H9 (cell line): ENCODE measurements at regions not wholly inside any gene's neighbourhood (a gene's known extent, or its start where the extent isn't known, plus 50 kb on each side); places are given as distances from the start of the nearest gene placed in this dataset.
"Not testable (repeated sequence)": the region's sequence is repeated elsewhere in the genome, so short reads cannot be mapped to it uniquely, and the experiment has no call there.

Experiments
- DNase-seq: peaks from one replicate; pipeline ENCODE4 v3.0.0-alpha.2; 2017
- H2AFZ ChIP-seq: one replicate; pipeline ENCODE4 v1.6.1; 2013; ENCODE audit warnings: mild to moderate bottlenecking, low read length, control low read depth, moderate library complexity
- H2AK5ac ChIP-seq: 2 replicates; pipeline ENCODE4 v1.6.1; 2013; ENCODE audit warnings: low read length, control low read depth, mixed read lengths; ENCODE audit not compliant: insufficient read length
- H2BK120ac ChIP-seq: one replicate; pipeline ENCODE4 v1.6.1; 2013; ENCODE audit warnings: low read depth, mild to moderate bottlenecking, low read length, control low read depth, inconsistent platforms; ENCODE audit not compliant: poor library complexity, severe bottlenecking
- H2BK12ac ChIP-seq: 2 replicates; pipeline ENCODE4 v1.6.1; 2013; ENCODE audit warnings: low read length, control low read depth, mixed read lengths, low read depth; ENCODE audit not compliant: insufficient read length
- H2BK15ac ChIP-seq: 2 replicates; pipeline ENCODE4 v1.6.1; 2013; ENCODE audit warnings: low read depth, low read length, control low read depth
- H2BK20ac ChIP-seq: one replicate; pipeline ENCODE4 v1.6.1; 2013; ENCODE audit warnings: low read depth, mild to moderate bottlenecking, low read length, control low read depth, inconsistent platforms; ENCODE audit not compliant: poor library complexity, severe bottlenecking
- H2BK5ac ChIP-seq: 2 replicates; pipeline ENCODE4 v1.6.1; 2013; ENCODE audit warnings: low read length, control low read depth, mixed read lengths; ENCODE audit not compliant: insufficient read length
- H3K14ac ChIP-seq: 2 replicates; pipeline ENCODE4 v1.6.1; 2013; ENCODE audit warnings: low read length, control low read depth; ENCODE audit not compliant: insufficient read depth
- H3K18ac ChIP-seq: 2 replicates; pipeline ENCODE4 v1.6.1; 2013; ENCODE audit warnings: low read depth, mild to moderate bottlenecking, mixed read lengths, low read length, control low read depth; ENCODE audit not compliant: insufficient read length
- H3K23ac ChIP-seq: 2 replicates; pipeline ENCODE4 v1.6.1; 2013; ENCODE audit warnings: low read length, control low read depth, mixed read lengths, low read depth; ENCODE audit not compliant: insufficient read length
- H3K23me2 ChIP-seq: 2 replicates; pipeline ENCODE4 v1.6.1; 2013; ENCODE audit warnings: low read depth, mild to moderate bottlenecking, mixed read lengths, low read length, control low read depth; ENCODE audit not compliant: insufficient read length, poor library complexity, severe bottlenecking
- H3K27ac ChIP-seq: 2 replicates; pipeline ENCODE4 v1.5.1; 2013; ENCODE audit warnings: low read length, control low read depth, mixed read lengths, low read depth; ENCODE audit not compliant: insufficient read length
- H3K27me3 ChIP-seq: 2 replicates; pipeline ENCODE4 v1.6.1; 2013; ENCODE audit warnings: low read length, control low read depth, inconsistent platforms; ENCODE audit not compliant: insufficient read depth
- H3K4ac ChIP-seq: 2 replicates; pipeline ENCODE4 v1.6.1; 2013; ENCODE audit warnings: low read depth, mild to moderate bottlenecking, control low read depth, inconsistent platforms, low read length, moderate library complexity
- H3K4me1 ChIP-seq: 2 replicates; pipeline ENCODE4 v1.6.1; 2013; ENCODE audit warnings: low read length, control low read depth, inconsistent platforms; ENCODE audit not compliant: insufficient read depth
- H3K4me2 ChIP-seq: 2 replicates; pipeline ENCODE4 v1.6.1; 2013; ENCODE audit warnings: low read length, control low read depth, mixed read lengths; ENCODE audit not compliant: insufficient read length, insufficient read depth
- H3K56ac ChIP-seq: 2 replicates; pipeline ENCODE4 v1.6.1; 2013; ENCODE audit warnings: low read depth, mild to moderate bottlenecking, mixed read lengths, low read length, control low read depth; ENCODE audit not compliant: insufficient read length
- H3K79me1 ChIP-seq: 2 replicates; pipeline ENCODE4 v1.6.1; 2013; ENCODE audit warnings: low read depth, mild to moderate bottlenecking, moderate library complexity, low read length, control low read depth, inconsistent platforms; ENCODE audit not compliant: insufficient read depth, poor library complexity, severe bottlenecking
- H3K79me2 ChIP-seq: 2 replicates; pipeline ENCODE4 v1.6.1; 2013; ENCODE audit warnings: low read length, control low read depth, inconsistent platforms; ENCODE audit not compliant: insufficient read depth
- H3K9ac ChIP-seq: 2 replicates; pipeline ENCODE4 v1.6.1; 2013; ENCODE audit warnings: low read length, control low read depth, mixed read lengths; ENCODE audit not compliant: insufficient read length; ENCODE audit errors: extremely low read depth
- H3K9me3 ChIP-seq: one replicate; pipeline ENCODE4 v1.6.1; 2013; ENCODE audit warnings: low read depth, low read length, inconsistent platforms; ENCODE audit not compliant: control insufficient read depth
- H3T11ph ChIP-seq: one replicate; pipeline ENCODE4 v1.6.1; 2013; ENCODE audit warnings: mild to moderate bottlenecking, low read length, control low read depth, inconsistent platforms
- H4K20me1 ChIP-seq: one replicate; pipeline ENCODE4 v1.6.1; 2013; ENCODE audit not compliant: control insufficient read depth, insufficient read length, insufficient read depth
- H4K5ac ChIP-seq: 2 replicates; pipeline ENCODE4 v1.6.1; 2013; ENCODE audit warnings: low read depth, mild to moderate bottlenecking, mixed read lengths, low read length, control low read depth; ENCODE audit not compliant: insufficient read length
- H4K8ac ChIP-seq: replicated peaks from 2 replicates; pipeline ENCODE4 v1.6.1; 2013; ENCODE audit warnings: low read length, control low read depth, mixed read lengths, low read depth; ENCODE audit not compliant: insufficient read length
- H4K91ac ChIP-seq: 2 replicates; pipeline ENCODE4 v1.6.1; 2013; ENCODE audit warnings: low read depth, mild to moderate bottlenecking, moderate library complexity, mixed read lengths, low read length, control low read depth; ENCODE audit not compliant: insufficient read length
- H3K27ac Mint-ChIP-seq, 3 experiments: 2 replicates in 2 of 3; 3 replicates in 1 of 3; pipeline ENCODE4 v1.8.0; 2020 to 2021; ENCODE audit warnings: mixed read lengths in 3 of 3, mild to moderate bottlenecking in 1 of 3, moderate library complexity in 1 of 3
- H3K27me3 Mint-ChIP-seq: 2 replicates; pipeline ENCODE4 v1.8.0; 2021; ENCODE audit warnings: low read depth, mild to moderate bottlenecking, moderate library complexity, mixed read lengths
- H3K36me3 Mint-ChIP-seq, 3 experiments: 2 replicates in 2 of 3; 3 replicates in 1 of 3; pipeline ENCODE4 v1.8.0; 2020 to 2021; ENCODE audit warnings: low read depth in 3 of 3, mixed read lengths in 3 of 3; ENCODE audit not compliant: insufficient read depth in 1 of 3
- H3K4me1 Mint-ChIP-seq, 2 experiments: 2 replicates each; pipeline ENCODE4 v1.8.0; 2020; ENCODE audit warnings: mixed read lengths in 2 of 2
- H3K4me3 Mint-ChIP-seq, 2 experiments: 2 replicates in 1 of 2; 3 replicates in 1 of 2; pipeline ENCODE4 v1.8.0; 2020 to 2021; ENCODE audit warnings: mild to moderate bottlenecking in 2 of 2, mixed read lengths in 2 of 2, moderate library complexity in 1 of 2
- H3K9me3 Mint-ChIP-seq, 2 experiments: 2 replicates in 1 of 2; 3 replicates in 1 of 2; pipeline ENCODE4 v1.8.0; 2020; ENCODE audit warnings: mild to moderate bottlenecking in 2 of 2, mixed read lengths in 2 of 2, moderate library complexity in 1 of 2
- CTCF ChIP-seq: fragments of 200-600 bp; sonication (generic); conservative IDR thresholded peaks from 3 replicates; pipeline ENCODE4 v1.8.0; 2021; ENCODE audit warnings: antibody characterized with exemption, mild to moderate bottlenecking
- WGBS: extraction: QIAGEN DNeasy Blood & Tissue Kit; methylation state at CpG from one replicate; pipeline ENCODE4 v1.1.7; 2013; ENCODE audit warnings: missing lambda C conversion rate, low lambda C conversion rate, mixed read lengths; ENCODE audit not compliant: insufficient read length; ENCODE audit errors: extremely low coverage; 5-methylcytosine and 5-hydroxymethylcytosine counted together

- H3K4ac ChIP-seq, result no peak overlapping the region
- H3K79me2 ChIP-seq, result no peaks in the 10 kb centered on the region
- H3K27ac ChIP-seq, result no peak overlapping the region
- no peak overlapping the region for H4K91ac ChIP-seq
- H4K5ac ChIP-seq, result no peak overlapping the region
- Mint-ChIP-seq H3K4me3 (no peak overlapping the region), H3K4me1 (peaks cover 0 to 2% of the 10 kb centered on the region in 2 experiments; a peak in 2 of 4 replicates), H3K27me3 (no peaks in the 10 kb centered on the region), H3K36me3 (peaks cover 13 to 47% (median 25%) of the 10 kb centered on the region in 3 experiments), H3K27ac (no peak overlapping the region), H3K9me3 (peaks cover 26 to 34% of the 10 kb centered on the region in 2 experiments)
- no peaks in the 10 kb centered on the region for H3K23me2 ChIP-seq
- H2BK20ac ChIP-seq, result no peak overlapping the region
- H3T11ph ChIP-seq, result no peak overlapping the region
- no peak overlapping the region for H2BK15ac ChIP-seq
- no peaks in the 10 kb centered on the region for H3K9me3 ChIP-seq
- H2AFZ ChIP-seq, result no peak overlapping the region
- no peak overlapping the region for H3K56ac ChIP-seq
- H3K14ac ChIP-seq, result no peak overlapping the region
- no peak overlapping the region for H2BK120ac ChIP-seq
- no peaks in the 10 kb centered on the region for H3K27me3 ChIP-seq
- no peak for DNase-seq
- no peak overlapping the region for H2BK12ac ChIP-seq
- no peak overlapping the region for H2AK5ac ChIP-seq
- no peak overlapping the region for H3K4me2 ChIP-seq
- H4K8ac ChIP-seq, result no peak overlapping the region
- H3K4me1 ChIP-seq, result no peaks in the 10 kb centered on the region
- no peak overlapping the region for H3K18ac ChIP-seq
- no peaks in the 10 kb centered on the region for H4K20me1 ChIP-seq
- no peaks in the 10 kb centered on the region for H3K79me1 ChIP-seq
- H2BK5ac ChIP-seq, result no peak overlapping the region
- H3K9ac ChIP-seq, result no peak overlapping the region
- TF ChIP-seq CTCF, result no peak
- no peak overlapping the region for H3K23ac ChIP-seq
- no CpG with 5 or more reads among the region's 1 CpG for WGBS
These were observed 1905.1 kb downstream of the MAT2B start for GRCh38 chr5:165410476-165410875.

- H3K27me3 ChIP-seq, result not testable (repeated sequence)
- WGBS, result no CpG with 5 or more reads among the region's 1 CpG
- H3K9me3 Mint-ChIP-seq, result peaks cover 18 to 29% of the 10 kb centered on the region in 2 experiments
These were observed 1906.1 kb downstream of the MAT2B start for GRCh38 chr5:165411532-165411931.

More at GRCh38 chr5:165411532-165411931, 1906.1 kb downstream of the MAT2B start:
- H4K20me1 ChIP-seq, H2BK120ac ChIP-seq, H3K27ac ChIP-seq, H3K18ac ChIP-seq, H3K4me2 ChIP-seq, H2BK20ac ChIP-seq, H3K23me2 ChIP-seq, H2AK5ac ChIP-seq, H4K91ac ChIP-seq, H3T11ph ChIP-seq, H2BK15ac ChIP-seq, H3K4me1 Mint-ChIP-seq, H3K4me3 Mint-ChIP-seq, H3K79me1 ChIP-seq, H3K56ac ChIP-seq, H4K5ac ChIP-seq, H2BK12ac ChIP-seq, H3K27ac Mint-ChIP-seq, H3K4ac ChIP-seq, DNase-seq, H3K4me1 ChIP-seq, H2AFZ ChIP-seq, H2BK5ac ChIP-seq, H3K23ac ChIP-seq, H3K9ac ChIP-seq, H3K14ac ChIP-seq, H3K9me3 ChIP-seq, H3K27me3 Mint-ChIP-seq, H3K79me2 ChIP-seq, H4K8ac ChIP-seq: not testable (repeated sequence)
- peaks cover 9 to 38% (median 20%) of the 10 kb centered on the region in 3 experiments for H3K36me3 Mint-ChIP-seq
